NB4 (cell line): ENCODE measurements at regions not wholly inside any gene's neighbourhood (a gene's known extent, or its start where the extent isn't known, plus 50 kb on each side); places are given as distances from the start of the nearest gene placed in this dataset.

ENCODE experiments used
- DNase-seq: peaks from one replicate; pipeline ENCODE4 v3.0.0; 2010; ENCODE audit warnings: low read depth
- H3K4me3 ChIP-seq: one replicate; pipeline ENCODE4 v1.5.1; 2011; ENCODE audit warnings: mild to moderate bottlenecking, low read depth, low read length, moderate library complexity
- MYC ChIP-seq: IDR thresholded peaks from 2 replicates; pipeline ENCODE4 v1.6.1; 2011; ENCODE audit warnings: low read depth, low read length
- POLR2A ChIP-seq: IDR thresholded peaks from 2 replicates; pipeline ENCODE4 v1.6.1; 2011; ENCODE audit warnings: mild to moderate bottlenecking; ENCODE audit not compliant: insufficient read length; ENCODE audit errors: extremely low read depth
- TF ChIP-seq, protein P1 (sequence below): IDR thresholded peaks from 2 replicates; pipeline ENCODE4 v1.6.1; 2011; ENCODE audit warnings: low read depth, low read length
- TF ChIP-seq, protein P2 (sequence below): IDR thresholded peaks from one replicate; pipeline ENCODE4 v1.5.1; 2012; ENCODE audit warnings: low read depth, low read length

DNA sequence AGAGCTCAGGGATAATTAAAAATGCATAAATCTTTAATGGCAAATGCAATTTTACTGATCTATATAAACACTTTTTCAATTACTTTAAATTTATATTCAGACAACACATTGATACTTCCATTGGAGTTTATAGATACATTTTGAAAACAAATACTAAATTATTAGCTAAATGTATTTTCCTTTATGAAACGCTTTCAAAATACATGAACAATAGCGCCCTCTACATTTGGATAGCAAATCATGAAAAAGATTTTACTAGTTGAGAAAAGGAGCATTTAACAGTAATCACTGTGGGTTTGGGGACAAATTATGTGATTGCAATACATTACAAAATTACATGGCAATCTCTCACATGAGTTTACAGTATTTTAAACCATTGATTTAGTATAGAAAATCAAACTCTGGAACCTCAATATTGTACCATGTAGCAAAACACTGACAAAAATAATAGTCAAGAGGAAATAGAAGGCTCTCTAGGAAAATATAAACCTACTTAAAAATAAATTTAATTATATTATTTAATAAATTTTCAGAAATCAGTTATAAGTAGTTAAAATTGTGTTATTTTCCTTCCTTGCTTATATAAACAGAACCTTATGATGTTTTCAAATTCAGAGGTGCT is 207.9 kb downstream of the ZIC1 start:
- no peak for TF ChIP-seq POLR2A
- TF ChIP-seq, protein P1, sequence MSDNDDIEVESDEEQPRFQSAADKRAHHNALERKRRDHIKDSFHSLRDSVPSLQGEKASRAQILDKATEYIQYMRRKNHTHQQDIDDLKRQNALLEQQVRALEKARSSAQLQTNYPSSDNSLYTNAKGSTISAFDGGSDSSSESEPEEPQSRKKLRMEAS, result no peak
- TF ChIP-seq, protein P2, sequence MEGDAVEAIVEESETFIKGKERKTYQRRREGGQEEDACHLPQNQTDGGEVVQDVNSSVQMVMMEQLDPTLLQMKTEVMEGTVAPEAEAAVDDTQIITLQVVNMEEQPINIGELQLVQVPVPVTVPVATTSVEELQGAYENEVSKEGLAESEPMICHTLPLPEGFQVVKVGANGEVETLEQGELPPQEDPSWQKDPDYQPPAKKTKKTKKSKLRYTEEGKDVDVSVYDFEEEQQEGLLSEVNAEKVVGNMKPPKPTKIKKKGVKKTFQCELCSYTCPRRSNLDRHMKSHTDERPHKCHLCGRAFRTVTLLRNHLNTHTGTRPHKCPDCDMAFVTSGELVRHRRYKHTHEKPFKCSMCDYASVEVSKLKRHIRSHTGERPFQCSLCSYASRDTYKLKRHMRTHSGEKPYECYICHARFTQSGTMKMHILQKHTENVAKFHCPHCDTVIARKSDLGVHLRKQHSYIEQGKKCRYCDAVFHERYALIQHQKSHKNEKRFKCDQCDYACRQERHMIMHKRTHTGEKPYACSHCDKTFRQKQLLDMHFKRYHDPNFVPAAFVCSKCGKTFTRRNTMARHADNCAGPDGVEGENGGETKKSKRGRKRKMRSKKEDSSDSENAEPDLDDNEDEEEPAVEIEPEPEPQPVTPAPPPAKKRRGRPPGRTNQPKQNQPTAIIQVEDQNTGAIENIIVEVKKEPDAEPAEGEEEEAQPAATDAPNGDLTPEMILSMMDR, result no peak
- TF ChIP-seq MYC, result no peak
- peak; percentile 23 for DNase-seq
- no peak overlapping the region for H3K4me3 ChIP-seq

DNA sequence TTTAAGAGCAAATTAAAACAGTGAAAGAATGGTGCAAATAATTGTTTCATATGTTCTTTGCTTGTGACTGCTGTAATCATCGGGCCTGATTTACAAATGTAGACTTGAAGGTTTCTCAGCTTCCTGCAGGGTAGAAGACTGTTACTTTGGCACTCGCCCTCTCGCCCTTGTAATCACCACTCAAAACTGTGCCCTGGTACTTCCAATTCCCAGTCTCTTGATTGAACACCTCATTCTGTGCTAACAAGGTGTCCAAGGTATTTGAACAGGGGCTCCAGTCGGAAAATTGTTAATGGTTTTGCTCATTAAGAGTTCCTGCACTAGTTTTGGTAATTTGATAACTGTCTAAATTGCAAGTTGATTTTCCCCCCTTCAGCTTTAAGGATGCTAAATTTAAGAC is 209.5 kb downstream of the ZIC1 start:
- no peak for DNase-seq
- H3K4me3 ChIP-seq, result no peak overlapping the region
- no peak for TF ChIP-seq POLR2A

DNA sequence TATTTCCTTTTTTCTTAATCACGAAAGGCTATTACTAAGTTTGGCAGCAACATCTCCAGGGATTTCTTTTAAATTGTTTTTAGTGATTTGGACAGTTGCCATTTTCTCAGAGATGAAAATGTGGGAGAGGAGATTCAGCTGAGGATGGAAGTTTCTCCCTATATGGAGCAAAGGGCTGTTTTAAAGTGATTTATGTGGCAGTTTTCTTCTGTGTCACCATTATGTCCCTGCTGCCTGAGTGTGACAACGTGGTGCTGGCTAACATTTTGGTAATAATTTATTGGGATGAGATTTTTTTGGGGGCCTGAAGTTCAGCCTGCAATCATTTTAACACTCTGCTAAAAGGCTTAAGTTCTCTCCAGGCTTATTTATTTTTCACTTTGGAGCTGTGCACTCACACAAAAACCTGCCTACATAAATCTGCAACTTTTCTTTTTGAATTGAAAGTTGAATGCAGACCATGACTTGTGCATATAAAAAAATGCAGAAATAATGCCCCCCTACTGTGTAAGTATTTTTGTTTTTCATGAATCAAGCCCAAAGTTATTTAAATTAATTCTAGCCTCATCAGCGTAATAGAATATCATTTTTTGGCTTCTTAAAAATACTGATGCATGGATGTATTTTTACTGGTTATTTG is 210.9 kb downstream of the ZIC1 start:
- DNase-seq, result no peak
- no peak overlapping the region for H3K4me3 ChIP-seq
- TF ChIP-seq MYC (no peak), POLR2A (no peak)
- TF ChIP-seq, protein P1, result no peak
- TF ChIP-seq, protein P2, result no peak

DNA sequence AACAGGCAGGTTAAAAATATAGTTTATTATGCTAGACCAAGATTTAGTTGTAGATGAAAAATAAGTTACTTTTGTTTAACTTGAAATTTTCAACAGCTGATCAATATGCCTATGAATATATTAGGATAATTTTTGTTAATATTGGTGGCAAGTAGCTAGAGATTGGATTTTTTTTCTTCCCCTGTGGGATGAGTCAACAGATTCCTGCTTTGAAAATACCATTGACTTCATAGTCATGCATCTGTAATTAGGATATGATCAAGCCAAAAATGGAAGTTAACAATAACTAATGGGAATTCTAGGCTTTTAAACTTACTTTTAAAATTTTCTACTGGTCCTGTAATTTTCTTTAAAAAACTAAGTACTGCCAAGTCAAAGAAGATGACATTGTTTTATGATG is 211.7 kb downstream of the ZIC1 start:
- no peak overlapping the region for H3K4me3 ChIP-seq
- TF ChIP-seq, protein P2, result no peak
- no peak for TF ChIP-seq MYC
- TF ChIP-seq, protein P1, result no peak
- no peak for TF ChIP-seq POLR2A
- no peak for DNase-seq

- no peak overlapping the region for H3K4me3 ChIP-seq
- TF ChIP-seq MYC, result no peak
- TF ChIP-seq POLR2A, result no peak
- TF ChIP-seq, protein P2, result no peak
- TF ChIP-seq, protein P1, result no peak
- DNase-seq, result no peak
Measured at GRCh38 chr3:147630921-147631415, 221.8 kb downstream of the ZIC1 start.

DNA sequence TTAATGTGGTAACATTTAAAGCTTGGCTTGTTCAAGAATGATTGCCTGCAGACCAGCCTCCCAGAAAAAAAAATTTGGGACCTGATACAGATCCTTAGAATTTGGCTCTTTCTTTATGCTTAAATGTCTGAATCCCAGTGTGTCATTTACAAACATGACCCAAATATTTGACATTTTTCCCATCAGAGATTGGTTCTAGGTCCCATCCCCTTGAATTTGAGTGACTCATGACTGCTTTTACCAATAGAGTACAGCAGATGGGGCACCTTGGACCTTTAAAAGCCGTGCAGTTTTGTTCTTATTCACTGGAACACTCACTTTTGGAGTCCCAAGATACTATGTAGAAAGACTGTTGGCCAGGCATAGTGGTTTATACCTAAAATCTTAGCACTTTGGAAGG is 231.6 kb downstream of the ZIC1 start:
- DNase-seq, result no peak
- H3K4me3 ChIP-seq, result no peak overlapping the region

More for the DNA sequence above, 231.6 kb downstream of the ZIC1 start:
- TF ChIP-seq, protein P1, result no peak
- TF ChIP-seq MYC (no peak), POLR2A (no peak)
- TF ChIP-seq, protein P2, result no peak
